Rectal smooth muscle tissue (tissue), 1 donor: ENCODE measurements at regions not wholly inside any gene's neighbourhood (a gene's known extent, or its start where the extent isn't known, plus 50 kb on each side); places are given as distances from the start of the nearest gene placed in this dataset.

ENCODE experiments used
- H3K27ac ChIP-seq: one replicate; pipeline ENCODE4 v1.7.0; 2013; ENCODE audit warnings: low read depth, low read length, inconsistent platforms
- H3K27me3 ChIP-seq: one replicate; pipeline ENCODE4 v1.7.0; 2013; ENCODE audit warnings: low read length; ENCODE audit not compliant: control insufficient read depth, insufficient read depth
- H3K36me3 ChIP-seq: one replicate; pipeline ENCODE4 v1.7.0; 2013; ENCODE audit warnings: low read length; ENCODE audit not compliant: control insufficient read depth, insufficient read depth
- H3K4me1 ChIP-seq: one replicate; pipeline ENCODE4 v1.7.0; 2013; ENCODE audit warnings: low read length; ENCODE audit not compliant: control insufficient read depth, insufficient read depth
- H3K4me3 ChIP-seq: one replicate; pipeline ENCODE4 v1.7.0; 2013; ENCODE audit warnings: low read length
- H3K9ac ChIP-seq: one replicate; pipeline ENCODE4 v1.7.0; 2013; ENCODE audit warnings: low read length

DNA sequence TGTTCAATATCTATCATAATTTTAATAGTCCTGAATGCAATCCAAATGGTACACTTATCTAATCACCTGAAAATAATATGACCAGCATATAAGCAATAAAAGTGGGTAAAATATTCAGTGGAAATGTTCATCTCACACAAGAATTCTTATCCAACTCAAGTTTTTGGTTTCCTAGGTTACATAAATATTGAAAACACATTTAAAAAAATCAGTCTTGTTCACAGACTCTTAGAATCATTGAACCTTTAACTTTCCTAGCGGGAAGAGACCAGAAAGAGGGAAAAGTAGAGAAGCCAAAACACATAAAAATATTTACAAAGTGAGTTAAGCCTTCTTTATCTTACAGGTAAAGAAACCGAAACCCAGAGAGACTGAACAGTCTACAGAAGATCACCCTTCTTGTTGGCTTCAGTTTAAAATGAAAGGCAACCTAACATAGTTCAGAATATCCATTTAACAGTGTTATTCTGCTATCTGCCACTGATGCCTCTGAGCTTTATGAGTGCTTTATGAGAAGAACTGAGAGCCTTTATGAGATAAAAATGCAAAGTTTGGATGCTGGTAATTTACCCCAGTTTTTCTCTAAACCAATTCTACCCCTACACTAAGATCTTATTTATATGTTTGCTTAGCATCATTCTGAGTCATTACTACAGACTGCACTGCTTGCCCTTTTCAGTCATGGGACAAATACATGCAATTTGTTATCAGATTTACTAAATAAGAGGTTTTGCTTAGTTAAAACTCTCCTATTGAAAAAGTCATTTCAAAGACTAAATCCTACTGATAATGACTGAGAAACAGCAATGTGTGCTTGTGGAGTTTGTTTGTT, 453.3 kb upstream of the INTU start:
- H3K4me3 ChIP-seq: no peak overlapping the region
- no peak overlapping the region for H3K9ac ChIP-seq
- no peaks in the 10 kb centered on the region for H3K36me3 ChIP-seq
- no peak overlapping the region for H3K27ac ChIP-seq
- no peaks in the 10 kb centered on the region for H3K4me1 ChIP-seq
- no peaks in the 10 kb centered on the region for H3K27me3 ChIP-seq

DNA sequence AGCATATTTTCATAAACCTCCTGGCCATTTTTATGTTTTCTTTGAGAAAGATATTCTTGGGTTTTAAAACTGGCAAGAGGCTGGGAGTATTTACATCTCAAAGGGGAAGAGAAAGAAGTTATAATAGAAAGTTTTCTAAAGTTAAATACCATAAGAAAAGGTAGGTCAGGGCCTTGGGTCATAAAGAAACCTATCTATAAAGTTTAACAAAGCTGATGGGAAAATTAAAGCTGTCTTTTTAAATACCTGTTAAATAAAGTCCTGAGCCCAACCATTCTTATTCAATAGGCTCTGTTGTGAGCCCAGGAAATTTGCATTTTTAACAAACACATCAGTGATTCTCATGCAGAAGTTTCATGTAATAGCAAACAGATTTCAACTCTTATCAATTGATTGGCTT, 451.8 kb upstream of the INTU start:
- no peak overlapping the region for H3K9ac ChIP-seq
- H3K4me3 ChIP-seq: no peak overlapping the region
- no peaks in the 10 kb centered on the region for H3K36me3 ChIP-seq
- no peaks in the 10 kb centered on the region for H3K27me3 ChIP-seq
- H3K27ac ChIP-seq: no peak overlapping the region
- H3K4me1 ChIP-seq: no peaks in the 10 kb centered on the region

DNA sequence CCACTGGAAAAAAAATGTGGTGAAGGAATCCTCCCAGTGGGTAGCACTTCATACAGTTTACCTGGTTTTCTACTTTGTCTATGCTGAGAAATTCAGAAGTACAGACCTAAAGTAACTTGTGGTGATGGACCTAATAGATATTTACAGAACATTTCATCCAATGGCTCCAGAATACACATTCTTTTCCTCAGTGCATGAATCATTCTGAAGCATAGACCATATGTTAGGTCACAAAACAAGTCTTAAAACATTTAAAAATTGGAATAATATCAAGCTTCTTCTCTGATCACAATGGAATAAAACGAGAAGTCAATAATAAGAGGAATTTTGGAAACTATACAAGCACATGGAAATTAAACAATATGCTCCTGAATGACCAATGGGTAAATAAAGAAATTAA, 450.1 kb upstream of the INTU start:
- Histone ChIP-seq H3K27me3 (no peaks in the 10 kb centered on the region), H3K4me1 (no peaks in the 10 kb centered on the region), H3K27ac (no peak overlapping the region), H3K9ac (no peak overlapping the region), H3K36me3 (no peaks in the 10 kb centered on the region), H3K4me3 (no peak overlapping the region)

DNA sequence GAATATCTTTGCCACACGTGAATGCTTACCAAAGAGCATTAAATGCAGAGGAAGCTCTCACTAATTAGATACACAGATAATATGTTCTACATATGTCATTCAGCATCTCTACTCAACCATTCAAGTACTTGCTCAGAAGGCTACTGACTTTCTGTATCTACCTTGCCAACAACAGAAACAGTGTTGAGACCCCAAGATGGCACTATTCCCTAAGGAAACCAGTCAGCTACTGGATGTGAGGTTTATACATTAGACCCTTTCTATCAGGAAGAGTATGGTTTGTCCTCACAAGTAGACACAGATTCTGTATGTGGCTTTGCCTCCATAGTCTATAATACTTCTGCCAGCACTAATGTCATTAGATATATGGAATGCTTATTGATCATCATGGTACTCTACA, 443.9 kb upstream of the INTU start:
- Histone ChIP-seq H3K27ac (no peak overlapping the region), H3K9ac (no peak overlapping the region), H3K4me1 (no peaks in the 10 kb centered on the region), H3K4me3 (no peak overlapping the region), H3K27me3 (no peaks in the 10 kb centered on the region), H3K36me3 (no peaks in the 10 kb centered on the region)

DNA sequence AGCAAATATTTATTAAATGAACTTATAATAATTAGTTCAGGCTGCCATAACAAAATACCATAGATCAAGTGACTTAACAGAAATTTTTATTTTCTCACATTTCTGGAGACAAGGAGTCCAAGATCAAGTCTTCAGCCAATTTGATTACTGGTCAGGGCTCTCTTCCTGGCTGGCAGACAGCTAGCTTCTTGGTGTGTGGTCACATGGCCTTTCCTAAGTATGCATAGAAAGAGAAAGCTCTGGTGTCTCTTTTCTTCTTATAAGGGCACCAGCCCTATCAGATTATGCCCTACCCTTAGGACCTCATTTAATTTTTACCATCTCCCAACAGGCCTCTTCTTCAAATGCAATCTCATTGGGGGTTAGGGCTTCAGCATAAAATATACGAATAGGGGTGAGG, 438.5 kb upstream of the INTU start:
- H3K36me3 ChIP-seq: no peaks in the 10 kb centered on the region
- H3K27ac ChIP-seq: no peak overlapping the region
- H3K27me3 ChIP-seq: no peaks in the 10 kb centered on the region
- no peak overlapping the region for H3K9ac ChIP-seq
- H3K4me3 ChIP-seq: no peak overlapping the region
- no peaks in the 10 kb centered on the region for H3K4me1 ChIP-seq

DNA sequence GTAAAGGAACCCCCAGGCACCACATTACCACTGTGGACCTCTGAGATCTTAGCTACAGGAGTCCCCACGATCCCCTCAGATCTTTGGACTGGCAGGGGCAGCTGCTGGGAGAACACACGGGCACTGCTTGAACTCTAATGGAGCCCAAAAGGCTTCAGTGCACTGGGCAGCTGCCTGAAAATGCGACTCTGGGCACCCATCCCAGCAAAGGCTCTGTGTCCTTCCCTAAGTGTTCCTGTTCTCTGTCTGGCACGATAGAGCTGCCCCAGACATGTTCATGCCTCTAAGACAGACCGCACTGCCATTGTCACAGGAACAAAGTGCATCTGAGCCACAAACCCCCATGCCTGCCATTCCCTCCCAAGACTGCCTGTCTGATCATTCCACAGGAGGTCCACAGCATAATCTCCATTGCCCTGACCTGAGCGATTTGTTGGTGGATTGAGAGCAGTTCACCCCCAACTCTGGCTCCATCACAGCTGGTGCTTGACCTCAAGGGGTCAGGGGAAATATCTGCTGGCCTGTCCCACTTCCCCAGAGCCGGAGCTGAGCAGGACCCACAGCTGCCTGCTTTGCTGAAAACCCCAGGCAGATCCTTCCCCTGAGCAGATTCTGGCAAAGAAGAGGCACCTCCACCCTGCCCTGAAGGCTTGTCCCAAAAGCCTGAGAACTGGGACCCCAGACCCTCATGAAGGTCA, 436.0 kb upstream of the INTU start:
- no peak overlapping the region for H3K9ac ChIP-seq
- H3K27me3 ChIP-seq: no peaks in the 10 kb centered on the region
- no peak overlapping the region for H3K27ac ChIP-seq
- no peaks in the 10 kb centered on the region for H3K36me3 ChIP-seq
- H3K4me1 ChIP-seq: no peaks in the 10 kb centered on the region
- no peak overlapping the region for H3K4me3 ChIP-seq

DNA sequence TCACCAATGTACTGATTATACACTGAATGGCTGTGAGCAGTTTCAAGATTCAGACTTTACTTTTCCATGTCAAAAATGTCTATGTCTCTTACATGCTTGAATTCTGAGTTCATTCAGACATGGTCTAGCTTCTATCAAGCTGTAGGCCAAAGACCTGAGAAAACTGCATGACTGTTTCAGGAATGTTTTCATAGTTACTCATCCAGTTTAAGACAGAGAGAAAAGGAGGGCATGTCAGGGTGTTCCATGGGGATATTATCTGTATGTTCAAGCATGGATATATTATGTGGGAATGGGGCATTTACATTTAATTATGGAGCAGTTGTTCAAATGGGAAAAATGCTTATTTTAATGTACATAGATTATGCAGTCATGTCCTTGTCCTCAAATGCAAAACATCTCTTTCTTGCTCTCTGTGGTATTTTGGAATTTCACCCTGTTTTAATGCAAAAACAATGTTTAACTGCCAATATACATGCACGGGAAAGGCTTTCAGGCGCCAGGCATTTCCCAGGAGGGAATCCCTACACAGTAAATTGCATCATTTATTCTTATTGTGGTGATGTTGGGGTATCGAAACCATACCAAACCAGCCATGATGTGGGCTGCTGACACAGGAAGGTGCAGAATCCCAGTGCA, 429.1 kb upstream of the INTU start:
- Histone ChIP-seq H3K27ac (no peak overlapping the region), H3K4me3 (no peak overlapping the region), H3K9ac (no peak overlapping the region), H3K4me1 (no peaks in the 10 kb centered on the region), H3K27me3 (no peaks in the 10 kb centered on the region), H3K36me3 (no peaks in the 10 kb centered on the region)

DNA sequence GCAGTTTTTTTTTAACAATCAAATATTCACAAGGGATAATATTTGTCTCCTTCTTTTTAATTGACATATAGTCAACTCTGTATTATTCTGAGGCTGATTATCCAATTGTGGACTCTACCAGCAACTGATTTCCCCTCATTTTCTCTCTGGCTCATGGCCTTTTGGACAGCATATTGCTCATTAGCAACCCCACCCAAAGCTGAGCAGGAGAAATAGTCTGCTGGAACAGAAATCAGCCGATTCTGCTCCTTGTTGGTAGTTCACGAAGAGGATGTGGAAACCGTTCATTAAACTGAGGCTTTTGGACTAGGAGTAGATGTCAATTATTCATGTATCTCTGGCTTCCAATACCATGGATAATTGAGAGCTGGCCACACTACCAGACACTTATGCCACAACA, 428.4 kb upstream of the INTU start:
- H3K9ac ChIP-seq: no peak overlapping the region
- H3K27ac ChIP-seq: no peak overlapping the region
- H3K36me3 ChIP-seq: no peaks in the 10 kb centered on the region
- no peaks in the 10 kb centered on the region for H3K27me3 ChIP-seq
- no peak overlapping the region for H3K4me3 ChIP-seq
- H3K4me1 ChIP-seq: no peaks in the 10 kb centered on the region

DNA sequence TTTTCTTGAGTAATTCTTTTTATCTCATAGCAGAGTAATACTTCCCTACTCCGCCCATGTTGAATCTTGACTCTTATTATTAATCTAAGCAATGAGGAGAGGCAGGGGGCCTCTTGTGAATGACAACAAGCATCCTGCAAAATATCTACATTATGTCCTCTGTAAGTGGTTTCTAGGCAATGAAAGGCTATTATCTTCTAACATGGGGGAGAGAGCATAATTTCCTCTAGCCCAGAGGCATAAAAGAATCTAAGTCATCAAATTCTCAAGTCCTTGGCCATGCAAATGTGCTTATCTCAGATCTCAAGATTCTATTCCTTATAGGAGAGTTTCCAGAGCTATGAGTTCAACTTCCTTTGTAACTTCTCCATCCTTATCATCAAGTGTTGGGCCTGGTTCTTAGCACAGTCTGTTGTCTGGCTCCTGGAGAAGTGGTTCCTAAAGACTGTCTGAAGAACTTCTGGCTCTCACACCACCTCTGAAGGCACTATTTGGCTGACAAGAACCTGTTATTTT, 423.1 kb upstream of the INTU start:
- Histone ChIP-seq H3K27me3 (no peaks in the 10 kb centered on the region), H3K9ac (no peak overlapping the region), H3K27ac (no peak overlapping the region), H3K36me3 (no peaks in the 10 kb centered on the region), H3K4me3 (no peak overlapping the region), H3K4me1 (peaks cover 10% of the 10 kb centered on the region)

DNA sequence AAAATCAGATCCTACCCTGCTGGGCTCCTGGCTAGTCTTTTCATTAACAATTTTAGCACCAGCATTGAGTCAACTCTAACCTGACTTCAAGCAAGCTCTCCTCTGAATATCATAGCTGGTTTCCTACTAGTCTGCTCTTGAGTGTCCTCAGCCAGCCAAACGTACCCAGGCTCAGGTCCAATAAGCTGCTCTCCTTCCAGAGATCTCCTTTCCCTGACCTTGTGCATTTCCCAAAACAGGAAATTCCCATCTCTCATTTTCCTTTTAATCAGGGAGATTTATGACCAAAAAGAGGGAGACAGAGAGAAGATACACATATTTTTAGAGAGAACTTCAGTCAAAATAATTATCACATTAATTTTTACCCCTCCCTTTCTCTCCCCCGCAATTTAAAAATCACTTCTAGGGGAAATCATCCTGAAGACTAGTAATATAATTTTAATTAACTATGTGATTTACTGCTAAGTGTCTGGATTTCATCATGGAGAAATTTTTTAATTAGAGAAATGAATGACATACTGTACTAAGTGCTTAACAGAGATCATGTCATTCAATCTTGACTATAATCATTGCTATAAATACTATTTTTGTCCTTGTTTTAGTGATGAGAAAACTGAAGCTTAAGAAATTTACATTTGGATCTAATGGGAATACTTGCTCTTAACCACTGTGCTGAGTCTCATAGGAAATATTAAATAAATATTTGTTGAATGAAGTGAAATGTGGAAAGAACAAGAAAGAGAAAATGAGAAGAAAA, 421.7 kb upstream of the INTU start:
- Histone ChIP-seq H3K9ac (no peak overlapping the region), H3K27me3 (no peaks in the 10 kb centered on the region), H3K4me1 (peaks cover 10% of the 10 kb centered on the region), H3K36me3 (no peaks in the 10 kb centered on the region), H3K4me3 (no peak overlapping the region), H3K27ac (no peak overlapping the region)

DNA sequence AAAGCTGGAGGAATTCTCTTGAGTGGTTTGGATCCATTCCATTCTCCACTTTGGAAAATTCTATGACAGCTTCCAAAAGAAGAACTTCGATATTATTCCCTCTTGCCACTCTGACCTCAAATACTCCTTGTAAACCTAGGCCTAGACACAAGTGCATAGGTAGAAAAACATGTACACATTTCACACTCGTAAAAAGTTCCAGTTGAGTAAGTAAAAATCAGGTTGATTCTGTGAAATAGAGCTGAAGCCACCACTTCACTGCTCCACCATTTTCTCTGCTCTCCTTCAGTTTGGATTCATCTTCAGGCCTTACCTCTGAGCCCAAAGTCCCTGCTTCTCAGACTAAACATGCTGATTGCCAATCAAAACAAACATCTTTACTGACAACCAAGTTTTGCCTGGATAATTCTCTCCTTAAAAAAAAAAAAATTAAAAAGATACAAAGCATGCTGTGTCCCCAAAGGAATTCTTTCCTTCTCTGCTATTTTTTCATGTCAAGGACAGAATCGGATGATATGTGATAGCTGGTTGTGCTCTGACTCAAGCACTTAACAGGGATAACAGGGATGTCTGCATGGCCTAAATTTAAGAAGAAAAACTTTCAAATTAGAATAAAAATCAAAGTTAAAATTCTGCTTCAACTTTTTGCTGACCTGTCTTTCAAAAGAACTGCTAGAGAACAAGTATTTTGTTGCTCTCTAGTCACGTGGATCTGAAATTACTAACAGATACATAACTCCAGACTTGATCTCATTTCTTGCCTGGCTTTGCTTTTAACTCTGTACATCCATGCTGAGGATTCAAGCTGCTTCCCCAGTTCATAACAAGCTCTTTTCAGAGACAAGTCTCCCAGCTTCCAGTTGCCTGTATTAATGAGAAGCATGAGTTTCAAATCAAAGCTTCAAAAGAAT, 420.9 kb upstream of the INTU start:
- Histone ChIP-seq H3K4me1 (peaks cover 10% of the 10 kb centered on the region), H3K27ac (no peak overlapping the region), H3K27me3 (no peaks in the 10 kb centered on the region), H3K36me3 (no peaks in the 10 kb centered on the region), H3K4me3 (no peak overlapping the region), H3K9ac (no peak overlapping the region)
